ENCODE measurements at regions not wholly inside any gene's neighbourhood (a gene's known extent, or its start where the extent isn't known, plus 50 kb on each side); places are given as distances from the start of the nearest gene placed in this dataset.
"Not testable (repeated sequence)": the region's sequence is repeated elsewhere in the genome, so short reads cannot be mapped to it uniquely, and the experiment has no call there.

DNA sequence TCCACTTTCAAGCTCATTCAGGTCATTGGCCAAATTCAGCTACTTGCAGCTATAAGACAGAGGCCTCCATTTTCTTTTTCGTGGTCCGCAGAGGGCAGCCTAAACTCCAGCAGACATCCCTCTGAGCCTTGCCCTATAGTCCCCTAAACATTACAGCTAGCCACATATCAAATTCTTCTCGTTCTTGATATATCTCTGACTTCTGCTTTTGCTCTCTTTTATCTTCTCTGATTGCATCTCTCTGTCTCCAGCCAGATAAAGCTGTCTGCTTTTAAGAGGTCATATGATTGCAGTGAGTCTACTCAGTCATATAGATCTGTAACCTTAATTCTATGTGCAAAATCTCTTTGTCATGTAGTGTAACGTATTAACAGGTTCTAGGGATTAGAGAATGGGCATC is 358.4 kb upstream of the RGS17 start:
- no peak overlapping the region for H3K27ac ChIP-seq (ENCODE audit: low read depth, low read length)
- H3K9ac ChIP-seq (ENCODE audit: low read length), result no peak overlapping the region
- H3K4me3 ChIP-seq (ENCODE audit: low read length), result no peak overlapping the region
- no peaks in the 10 kb centered on the region for H3K36me3 ChIP-seq (ENCODE audit: control insufficient read depth, insufficient read depth, low read length)
- no peaks in the 10 kb centered on the region for H3K27me3 ChIP-seq (ENCODE audit: control insufficient read depth, insufficient read depth, low read length)
- no peaks in the 10 kb centered on the region for H3K4me1 ChIP-seq (ENCODE audit: control insufficient read depth, insufficient read depth, low read length)

GRCh38 chr6:153488267-153488666 is 357.2 kb upstream of the RGS17 start:
- H3K4me1 ChIP-seq (ENCODE audit: control insufficient read depth, insufficient read depth, low read length), result no peaks in the 10 kb centered on the region
- no peak overlapping the region for H3K27ac ChIP-seq (ENCODE audit: low read depth, low read length)
- H3K27me3 ChIP-seq (ENCODE audit: control insufficient read depth, insufficient read depth, low read length), result no peaks in the 10 kb centered on the region
- no peak overlapping the region for H3K4me3 ChIP-seq (ENCODE audit: low read length)
- H3K9ac ChIP-seq (ENCODE audit: low read length), result no peak overlapping the region
- no peaks in the 10 kb centered on the region for H3K36me3 ChIP-seq (ENCODE audit: control insufficient read depth, insufficient read depth, low read length)

DNA sequence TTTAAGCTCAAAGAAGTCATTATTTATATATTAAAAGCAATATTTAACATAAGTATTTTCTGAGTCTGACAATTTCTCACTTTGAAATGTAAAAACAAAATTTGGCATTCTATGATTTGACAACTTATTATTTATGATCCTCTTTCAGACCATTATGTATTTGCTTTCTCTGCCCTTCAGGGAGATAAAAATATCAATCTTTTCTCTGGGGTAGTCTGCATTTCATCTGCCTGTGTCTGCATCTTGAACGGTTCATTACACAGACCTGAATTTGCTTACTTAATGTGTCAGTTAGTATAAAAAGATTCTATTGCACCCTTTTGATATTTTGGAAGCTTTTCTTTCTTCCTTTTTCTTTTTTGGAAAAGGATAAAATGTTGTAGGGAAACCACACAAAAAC is 354.0 kb upstream of the RGS17 start:
- no peaks in the 10 kb centered on the region for H3K27me3 ChIP-seq (ENCODE audit: control insufficient read depth, insufficient read depth, low read length)
- no peaks in the 10 kb centered on the region for H3K4me1 ChIP-seq (ENCODE audit: control insufficient read depth, insufficient read depth, low read length)
- no peaks in the 10 kb centered on the region for H3K36me3 ChIP-seq (ENCODE audit: control insufficient read depth, insufficient read depth, low read length)
- no peak overlapping the region for H3K27ac ChIP-seq (ENCODE audit: low read depth, low read length)
- no peak overlapping the region for H3K9ac ChIP-seq (ENCODE audit: low read length)
- H3K4me3 ChIP-seq (ENCODE audit: low read length), result no peak overlapping the region

- no peak overlapping the region for H3K27ac ChIP-seq (ENCODE audit: low read depth, low read length)
- no peak overlapping the region for H3K9ac ChIP-seq (ENCODE audit: low read length)
- no peaks in the 10 kb centered on the region for H3K27me3 ChIP-seq (ENCODE audit: control insufficient read depth, insufficient read depth, low read length)
- no peaks in the 10 kb centered on the region for H3K36me3 ChIP-seq (ENCODE audit: control insufficient read depth, insufficient read depth, low read length)
- no peaks in the 10 kb centered on the region for H3K4me1 ChIP-seq (ENCODE audit: control insufficient read depth, insufficient read depth, low read length)
- H3K4me3 ChIP-seq (ENCODE audit: low read length), result no peak overlapping the region
Measured at GRCh38 chr6:153484056-153484455, 353.0 kb upstream of the RGS17 start.

DNA sequence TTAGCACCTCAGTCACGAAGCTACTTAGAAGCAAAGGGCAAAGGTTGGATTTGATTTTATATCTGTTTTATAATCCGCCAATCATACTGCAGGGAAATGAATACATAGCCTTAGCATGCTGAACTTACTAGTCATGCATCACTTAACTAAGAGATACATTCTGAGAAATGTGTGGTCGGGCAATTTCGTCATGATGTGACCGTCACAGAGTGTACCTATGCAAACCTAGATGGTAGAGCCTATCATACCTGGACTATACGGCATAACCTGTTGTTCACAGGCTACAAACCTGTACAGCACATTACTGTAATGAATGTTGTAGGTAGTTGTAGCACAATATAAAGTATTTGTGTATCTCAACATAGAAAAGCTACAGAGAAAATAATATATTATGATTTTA is 345.2 kb upstream of the RGS17 start:
- H3K36me3 ChIP-seq (ENCODE audit: control insufficient read depth, insufficient read depth, low read length), result no peaks in the 10 kb centered on the region
- H3K27me3 ChIP-seq (ENCODE audit: control insufficient read depth, insufficient read depth, low read length), result no peaks in the 10 kb centered on the region
- H3K9ac ChIP-seq (ENCODE audit: low read length), result no peak overlapping the region
- H3K27ac ChIP-seq (ENCODE audit: low read depth, low read length), result no peak overlapping the region
- H3K4me1 ChIP-seq (ENCODE audit: control insufficient read depth, insufficient read depth, low read length), result no peaks in the 10 kb centered on the region
- no peak overlapping the region for H3K4me3 ChIP-seq (ENCODE audit: low read length)

DNA sequence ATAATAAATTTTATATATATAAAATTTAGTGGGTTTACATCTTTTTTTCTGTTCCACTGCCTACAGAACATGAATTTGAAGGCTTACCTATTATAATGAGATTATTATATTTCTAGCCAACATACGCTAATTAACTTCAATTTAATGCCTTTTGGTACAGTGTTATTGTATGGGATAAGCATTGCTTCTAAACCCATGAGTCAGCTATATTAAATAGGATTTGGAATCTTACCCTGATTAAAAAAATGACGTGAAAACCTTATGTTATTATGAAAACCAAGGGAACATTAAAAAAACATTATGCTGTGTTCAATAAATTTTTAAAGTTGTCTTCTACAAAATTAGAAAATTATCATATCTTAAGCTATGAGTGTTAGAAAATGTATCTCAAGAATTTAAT is 334.0 kb upstream of the RGS17 start:
- Histone ChIP-seq H3K4me1 (ENCODE audit: control insufficient read depth, insufficient read depth, low read length) (no peaks in the 10 kb centered on the region), H3K36me3 (ENCODE audit: control insufficient read depth, insufficient read depth, low read length) (no peaks in the 10 kb centered on the region), H3K9ac (ENCODE audit: low read length) (no peak overlapping the region), H3K27me3 (ENCODE audit: control insufficient read depth, insufficient read depth, low read length) (no peaks in the 10 kb centered on the region), H3K27ac (ENCODE audit: low read depth, low read length) (no peak overlapping the region), H3K4me3 (ENCODE audit: low read length) (no peak overlapping the region)

GRCh38 chr6:153449279-153449678 is 318.2 kb upstream of the RGS17 start:
- no peaks in the 10 kb centered on the region for H3K27me3 ChIP-seq (ENCODE audit: control insufficient read depth, insufficient read depth, low read length)
- H3K4me3 ChIP-seq (ENCODE audit: low read length), result no peak overlapping the region

DNA sequence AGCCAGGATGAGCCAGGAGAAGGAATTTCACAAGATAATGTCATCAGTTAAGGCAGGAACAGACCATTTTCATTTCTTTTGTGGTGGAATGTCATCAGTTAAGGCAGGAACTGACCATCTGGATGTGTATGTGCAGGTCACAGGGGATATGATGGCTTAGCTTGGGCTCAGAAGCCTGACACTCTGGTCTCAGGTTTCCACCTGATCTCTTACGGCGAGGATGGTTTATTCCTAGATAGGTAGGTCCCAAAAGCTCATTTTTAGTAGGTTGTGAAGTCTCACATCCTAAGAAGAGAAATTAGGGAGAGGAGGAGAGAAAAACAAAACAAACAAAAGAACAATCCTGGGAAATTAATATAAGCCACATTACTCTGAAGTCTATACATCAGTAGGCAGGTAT is 311.7 kb upstream of the RGS17 start:
- not testable (repeated sequence) for H3K36me3 ChIP-seq (ENCODE audit: control insufficient read depth, insufficient read depth, low read length); H3K4me3 ChIP-seq (ENCODE audit: low read length); H3K9ac ChIP-seq (ENCODE audit: low read length); H3K27ac ChIP-seq (ENCODE audit: low read depth, low read length); H3K4me1 ChIP-seq (ENCODE audit: control insufficient read depth, insufficient read depth, low read length); H3K27me3 ChIP-seq (ENCODE audit: control insufficient read depth, insufficient read depth, low read length)

More at GRCh38 chr6:153449279-153449678, 318.2 kb upstream of the RGS17 start:
- H3K9ac ChIP-seq (ENCODE audit: low read length), result no peak overlapping the region
- H3K4me1 ChIP-seq (ENCODE audit: control insufficient read depth, insufficient read depth, low read length), result no peaks in the 10 kb centered on the region
- no peak overlapping the region for H3K27ac ChIP-seq (ENCODE audit: low read depth, low read length)
- H3K36me3 ChIP-seq (ENCODE audit: control insufficient read depth, insufficient read depth, low read length), result no peaks in the 10 kb centered on the region

DNA sequence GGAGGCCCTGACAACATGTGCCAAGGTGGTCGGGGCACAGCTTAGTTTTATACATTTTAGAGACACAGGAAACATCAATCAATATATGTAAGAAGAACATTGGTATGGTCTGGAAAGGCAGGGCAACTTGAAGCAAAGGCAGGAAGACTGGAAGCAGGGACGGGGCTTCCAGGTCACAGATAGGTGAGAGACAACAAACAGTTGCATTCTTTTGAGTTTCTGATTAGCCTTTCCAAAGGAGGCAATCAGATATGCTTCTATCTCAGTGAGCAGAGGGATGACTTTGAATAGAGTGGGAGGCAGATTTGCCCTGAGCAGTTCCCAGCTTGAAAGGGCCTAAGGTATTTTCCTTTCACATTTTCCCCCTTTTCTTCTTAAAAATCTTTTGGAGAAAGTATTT is 311.0 kb upstream of the RGS17 start:
- Histone ChIP-seq H3K36me3 (ENCODE audit: control insufficient read depth, insufficient read depth, low read length) (no peaks in the 10 kb centered on the region), H3K4me3 (ENCODE audit: low read length) (no peak overlapping the region), H3K9ac (ENCODE audit: low read length) (no peak overlapping the region), H3K27ac (ENCODE audit: low read depth, low read length) (no peak overlapping the region), H3K27me3 (ENCODE audit: control insufficient read depth, insufficient read depth, low read length) (no peaks in the 10 kb centered on the region), H3K4me1 (ENCODE audit: control insufficient read depth, insufficient read depth, low read length) (no peaks in the 10 kb centered on the region)

DNA sequence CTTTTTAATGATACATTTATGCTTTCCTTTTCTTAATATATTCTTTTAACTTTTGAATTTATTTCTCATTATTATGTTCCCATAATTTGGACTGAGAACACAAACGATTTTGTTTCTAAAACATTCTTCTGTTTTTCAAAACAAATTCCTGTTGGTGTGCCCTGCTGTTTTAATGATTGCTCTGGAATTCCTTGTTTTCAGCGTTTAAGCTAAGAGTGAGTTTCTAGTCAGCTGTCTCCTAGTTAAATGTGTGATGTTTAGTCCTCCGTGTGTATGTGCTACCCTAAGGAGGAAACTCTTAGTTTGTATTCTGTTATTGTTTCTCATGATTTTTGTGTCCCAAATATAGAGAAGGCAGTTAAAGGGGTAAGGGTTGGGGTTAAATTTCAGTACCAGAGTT is 306.1 kb upstream of the RGS17 start:
- Histone ChIP-seq H3K27me3 (ENCODE audit: control insufficient read depth, insufficient read depth, low read length) (no peaks in the 10 kb centered on the region), H3K36me3 (ENCODE audit: control insufficient read depth, insufficient read depth, low read length) (no peaks in the 10 kb centered on the region), H3K27ac (ENCODE audit: low read depth, low read length) (no peak overlapping the region), H3K9ac (ENCODE audit: low read length) (no peak overlapping the region), H3K4me3 (ENCODE audit: low read length) (no peak overlapping the region), H3K4me1 (ENCODE audit: control insufficient read depth, insufficient read depth, low read length) (no peaks in the 10 kb centered on the region)

DNA sequence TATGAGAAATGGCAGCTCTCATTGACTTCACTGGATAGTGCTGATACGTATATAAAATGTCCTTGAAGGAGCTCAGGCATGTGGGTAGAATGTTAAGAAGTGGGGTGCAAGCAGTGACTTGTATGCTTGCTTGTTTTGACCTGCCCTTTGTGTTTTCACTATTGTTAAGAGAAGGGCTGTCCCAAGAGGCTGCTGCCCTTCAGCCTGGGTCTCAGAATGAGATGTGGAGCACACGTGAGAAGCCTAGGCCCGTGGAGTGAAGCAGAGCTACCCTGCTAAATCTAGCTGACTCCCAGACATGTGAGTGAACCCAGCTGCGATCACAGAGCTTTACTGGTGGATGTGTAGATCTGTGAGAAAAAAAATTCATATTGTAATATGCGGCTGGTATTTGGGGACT is 305.3 kb upstream of the RGS17 start:
- Histone ChIP-seq H3K27ac (ENCODE audit: low read depth, low read length) (no peak overlapping the region), H3K27me3 (ENCODE audit: control insufficient read depth, insufficient read depth, low read length) (no peaks in the 10 kb centered on the region), H3K9ac (ENCODE audit: low read length) (no peak overlapping the region), H3K4me3 (ENCODE audit: low read length) (no peak overlapping the region), H3K36me3 (ENCODE audit: control insufficient read depth, insufficient read depth, low read length) (no peaks in the 10 kb centered on the region), H3K4me1 (ENCODE audit: control insufficient read depth, insufficient read depth, low read length) (no peaks in the 10 kb centered on the region)

DNA sequence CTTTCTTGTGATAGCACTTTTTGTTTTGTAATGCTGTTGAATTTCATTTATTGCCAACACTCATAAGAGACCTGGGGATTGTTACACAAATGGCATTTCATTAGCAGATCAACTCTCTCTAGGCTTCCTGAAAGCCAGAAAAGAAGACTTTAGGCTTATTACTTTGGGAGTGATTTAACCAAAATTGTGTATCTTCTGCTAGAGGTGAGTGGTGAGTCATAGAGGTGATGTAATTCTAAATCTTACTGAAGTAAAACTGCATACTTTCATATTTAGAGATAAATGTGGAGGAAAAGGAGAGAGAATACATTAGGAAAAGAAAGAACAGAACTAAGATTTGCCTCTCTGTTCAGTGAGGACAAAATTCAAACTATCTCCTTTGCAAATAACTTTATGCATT is 304.7 kb upstream of the RGS17 start:
- no peaks in the 10 kb centered on the region for H3K4me1 ChIP-seq (ENCODE audit: control insufficient read depth, insufficient read depth, low read length)
- no peaks in the 10 kb centered on the region for H3K27me3 ChIP-seq (ENCODE audit: control insufficient read depth, insufficient read depth, low read length)
- H3K36me3 ChIP-seq (ENCODE audit: control insufficient read depth, insufficient read depth, low read length), result no peaks in the 10 kb centered on the region
- H3K4me3 ChIP-seq (ENCODE audit: low read length), result no peak overlapping the region
- H3K9ac ChIP-seq (ENCODE audit: low read length), result no peak overlapping the region
- no peak overlapping the region for H3K27ac ChIP-seq (ENCODE audit: low read depth, low read length)

DNA sequence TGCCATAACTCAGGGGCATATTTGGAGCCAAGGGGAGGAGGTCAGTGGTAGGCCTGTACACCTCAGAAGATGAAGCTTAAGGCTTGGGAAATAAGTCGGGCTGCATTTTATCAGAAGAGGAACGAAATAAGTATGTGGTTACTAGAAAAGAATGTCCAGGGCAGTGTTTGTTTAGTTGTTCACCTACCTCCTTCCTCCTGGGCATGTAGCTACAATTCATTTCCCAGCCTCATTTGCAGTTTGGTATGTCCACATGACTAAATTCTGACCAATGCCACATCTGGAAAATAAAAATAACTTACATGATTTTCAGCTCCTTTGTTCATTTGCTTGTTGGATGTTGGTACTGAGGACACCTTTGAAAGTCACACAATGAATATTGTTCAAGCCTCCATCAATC is 294.5 kb upstream of the RGS17 start:
- Histone ChIP-seq H3K4me1 (ENCODE audit: control insufficient read depth, insufficient read depth, low read length) (no peaks in the 10 kb centered on the region), H3K4me3 (ENCODE audit: low read length) (no peak overlapping the region), H3K9ac (ENCODE audit: low read length) (no peak overlapping the region), H3K27ac (ENCODE audit: low read depth, low read length) (no peak overlapping the region), H3K27me3 (ENCODE audit: control insufficient read depth, insufficient read depth, low read length) (no peaks in the 10 kb centered on the region), H3K36me3 (ENCODE audit: control insufficient read depth, insufficient read depth, low read length) (no peaks in the 10 kb centered on the region)
